ENCODE measurements at regions not wholly inside any gene's neighbourhood (a gene's known extent, or its start where the extent isn't known, plus 50 kb on each side); places are given as distances from the start of the nearest gene placed in this dataset.
"Not testable (repeated sequence)": the region's sequence is repeated elsewhere in the genome, so short reads cannot be mapped to it uniquely, and the experiment has no call there.

DNA sequence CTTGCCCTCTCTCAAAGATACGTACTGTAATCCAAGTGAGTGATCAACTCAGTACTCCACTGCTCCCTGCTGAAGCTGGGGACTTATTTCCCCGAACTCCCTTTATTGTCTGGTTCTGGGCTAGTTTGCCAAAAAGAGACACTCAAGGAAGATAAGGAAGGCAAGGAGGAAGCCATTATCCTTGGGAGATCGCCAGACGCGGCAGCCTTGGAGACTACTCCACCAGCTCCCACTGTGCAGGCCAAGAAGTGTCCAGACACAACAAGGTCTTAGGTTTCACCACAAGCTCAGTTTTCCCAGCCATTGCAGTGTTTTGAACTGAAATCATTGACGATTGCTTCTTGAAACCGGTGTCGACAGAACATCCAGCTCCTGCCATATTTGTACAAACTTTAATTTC is 439.6 kb upstream of the UBE2E3 start:
- no peak for DNase-seq (ENCODE audit: low read depth in 2 of 2)

DNA sequence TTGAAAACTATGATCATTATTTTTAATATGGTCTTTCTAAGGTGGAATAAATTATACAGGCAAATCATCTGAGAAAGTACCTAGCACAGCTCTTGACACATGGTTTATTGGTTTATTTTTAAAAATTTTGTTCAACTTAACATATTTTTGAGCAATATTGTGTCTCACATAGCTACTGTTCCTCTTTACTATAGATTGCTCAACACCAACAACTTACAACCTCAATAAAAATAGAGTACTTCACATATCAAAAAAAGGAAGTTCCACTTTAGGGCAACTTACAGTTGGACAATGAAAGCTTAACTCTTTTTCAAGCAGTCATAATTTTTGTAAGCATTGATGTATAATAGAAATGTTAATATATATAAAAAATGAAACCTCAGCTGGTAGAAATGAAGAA is 440.9 kb upstream of the UBE2E3 start:
- DNase-seq (ENCODE audit: low read depth in 2 of 2), result no peak

DNA sequence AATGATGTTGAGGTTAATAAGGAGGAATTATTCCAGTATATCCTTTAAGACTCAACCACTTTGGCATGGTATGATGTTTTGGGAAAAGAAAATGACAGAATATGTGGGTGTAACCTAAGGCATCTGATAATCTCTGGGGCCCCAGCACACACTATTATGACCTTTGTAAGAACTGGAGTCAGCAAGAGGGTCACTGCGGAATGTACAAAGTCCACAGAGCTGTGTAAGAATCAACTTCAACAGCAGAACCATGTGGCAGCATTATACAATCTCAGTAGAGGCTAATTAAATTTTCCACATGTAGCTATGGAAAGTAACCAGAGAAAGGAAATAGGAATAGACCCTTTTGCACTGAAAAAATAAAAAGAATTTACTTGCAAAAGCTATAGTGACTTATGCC is 445.1 kb upstream of the UBE2E3 start:
- DNase-seq (ENCODE audit: low read depth in 2 of 2), result no peak

DNA sequence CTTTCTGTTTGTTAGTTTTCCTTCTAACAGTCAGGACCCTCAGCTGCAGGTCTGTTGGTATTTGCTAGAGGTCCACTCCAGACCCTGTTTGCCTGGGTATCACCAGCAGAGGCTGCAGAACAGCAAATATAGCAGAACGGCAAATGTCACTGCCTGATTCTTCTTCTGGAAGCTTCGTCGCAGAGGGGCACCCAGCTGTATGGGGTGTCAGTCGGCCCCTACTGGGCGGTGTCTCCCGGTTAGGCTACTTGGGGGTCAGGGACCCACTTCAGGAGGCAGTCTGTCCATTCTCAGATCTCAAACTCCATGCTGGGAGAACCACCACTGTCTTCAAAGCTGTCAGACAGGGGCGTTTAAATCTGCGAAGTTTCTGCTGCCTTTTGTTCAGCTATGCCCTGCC is 448.6 kb upstream of the UBE2E3 start:
- DNase-seq (ENCODE audit: low read depth in 2 of 2), result not testable (repeated sequence)

DNA sequence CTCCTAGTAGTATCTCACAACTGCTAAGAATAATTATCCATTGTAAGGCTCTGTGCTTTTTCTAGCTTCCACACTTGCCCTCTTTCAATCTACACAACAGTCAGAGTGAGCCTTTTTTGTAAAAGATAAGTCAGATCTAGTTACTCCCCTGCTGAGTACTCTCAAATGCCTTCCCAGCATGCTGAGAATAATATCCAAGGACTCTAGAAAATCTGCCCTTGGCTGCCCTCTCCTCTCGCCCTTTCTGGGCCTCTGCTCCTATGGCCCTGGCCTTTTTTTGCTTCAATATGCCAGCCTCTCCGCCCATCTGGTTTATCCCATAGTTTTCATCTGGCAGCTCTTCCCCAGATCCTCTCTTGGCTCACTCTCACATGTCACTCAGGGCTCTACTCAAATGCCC is 455.9 kb upstream of the UBE2E3 start:
- DNase-seq (ENCODE audit: low read depth in 2 of 2), result no peak

DNA sequence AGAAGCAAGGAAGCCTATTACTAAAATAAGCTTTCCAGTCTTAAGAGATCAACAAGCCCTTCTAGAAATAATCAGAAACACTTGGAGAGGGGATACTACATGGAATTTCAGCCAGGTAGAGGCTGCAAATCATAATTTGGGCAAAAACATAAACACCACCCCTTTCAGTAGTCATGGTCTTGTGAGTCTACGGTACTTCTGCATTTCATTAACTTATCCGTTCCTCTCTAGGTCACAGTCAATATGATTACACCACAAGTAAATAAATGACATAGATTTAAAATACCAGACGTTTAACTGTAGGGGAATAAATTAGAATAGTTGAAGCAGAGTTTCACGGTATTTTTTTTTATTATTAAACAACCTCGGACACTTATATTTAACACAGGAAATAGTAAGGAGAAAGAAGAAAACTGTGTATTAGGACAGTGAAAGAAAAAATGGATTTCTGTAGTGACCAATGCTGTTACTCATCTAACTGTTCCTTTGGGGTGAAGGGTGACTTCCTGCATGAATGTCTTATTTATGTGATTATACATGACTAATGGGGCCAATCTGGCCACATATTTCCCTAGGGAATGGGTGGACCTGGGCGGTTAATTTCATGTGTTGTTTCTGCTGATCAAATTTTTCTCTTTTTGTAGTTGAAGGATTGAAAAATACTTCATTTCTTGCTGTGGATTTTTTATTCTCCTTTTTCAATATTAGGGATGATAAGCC is 456.6 kb upstream of the UBE2E3 start:
- no peak for DNase-seq (ENCODE audit: low read depth in 2 of 2)

DNA sequence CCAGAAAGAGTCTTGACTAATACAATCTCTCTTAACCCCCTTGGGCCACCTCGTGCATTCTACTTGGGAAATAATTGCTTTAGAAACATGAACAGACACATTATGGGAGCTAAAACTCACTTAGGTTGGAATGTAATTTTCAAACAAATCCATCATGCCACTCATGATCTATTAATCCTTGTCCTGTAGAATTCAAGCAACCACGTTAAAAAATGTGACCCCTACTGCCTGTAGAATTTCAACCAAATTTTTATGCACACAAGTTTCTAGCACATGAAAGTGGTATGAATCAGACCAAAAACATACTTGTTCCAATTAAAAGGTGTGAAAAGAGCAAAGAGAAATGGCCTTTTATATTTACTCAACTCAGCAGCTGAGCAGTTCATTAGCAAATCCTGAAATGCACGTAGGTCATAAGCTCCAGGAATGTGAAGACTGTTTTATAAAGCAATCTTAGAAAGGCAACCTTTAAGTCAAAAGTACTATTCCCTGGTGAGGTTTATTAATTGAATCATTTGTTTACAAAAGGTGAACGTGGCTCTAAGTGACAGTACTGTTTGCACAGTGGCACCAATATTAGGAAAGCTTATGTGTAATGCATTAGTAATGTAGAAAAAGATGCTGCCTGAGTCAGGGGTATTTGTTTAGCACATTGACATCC is 459.4 kb upstream of the UBE2E3 start:
- DNase-seq (ENCODE audit: low read depth in 2 of 2), result no peak

DNA sequence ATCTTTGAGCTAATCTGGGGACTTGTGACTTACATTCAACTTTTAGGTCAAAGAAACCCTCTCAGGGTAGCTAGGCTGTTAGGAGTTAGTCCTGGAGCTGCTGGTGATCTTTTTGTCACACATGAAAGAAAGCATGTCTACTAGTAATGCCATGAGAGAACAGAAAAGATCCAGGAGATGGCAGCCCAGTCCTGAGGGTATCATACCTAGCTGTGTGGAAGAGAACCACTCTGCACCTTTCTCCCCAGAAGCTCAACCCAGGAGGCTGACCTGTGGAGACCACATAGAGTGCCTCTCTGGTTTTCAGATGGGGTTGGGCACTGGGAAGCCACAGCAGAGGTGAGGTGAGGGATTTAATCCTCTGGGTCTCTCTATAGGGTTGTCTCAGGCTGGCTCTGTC is 460.2 kb upstream of the UBE2E3 start:
- no peak for DNase-seq (ENCODE audit: low read depth in 2 of 2)

DNA sequence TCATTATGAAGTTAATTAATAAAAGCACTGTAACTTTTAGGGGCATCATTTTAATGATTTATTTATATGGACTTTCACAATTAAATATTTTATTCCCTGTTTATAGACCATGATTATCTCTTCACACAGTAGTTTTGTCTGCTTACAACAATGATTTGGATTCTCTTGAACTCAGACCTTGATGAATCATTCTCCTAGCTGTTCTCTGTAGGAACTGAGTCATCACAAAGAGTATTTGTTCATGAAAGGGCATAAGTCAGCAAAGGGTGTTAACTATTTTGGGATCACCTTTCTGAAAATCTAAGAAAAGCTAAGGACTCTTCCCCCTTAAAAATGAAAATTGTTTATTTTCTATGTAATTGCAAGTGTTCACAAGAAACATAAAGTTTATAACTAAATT is 461.1 kb upstream of the UBE2E3 start:
- no peak for DNase-seq (ENCODE audit: low read depth in 2 of 2)

DNA sequence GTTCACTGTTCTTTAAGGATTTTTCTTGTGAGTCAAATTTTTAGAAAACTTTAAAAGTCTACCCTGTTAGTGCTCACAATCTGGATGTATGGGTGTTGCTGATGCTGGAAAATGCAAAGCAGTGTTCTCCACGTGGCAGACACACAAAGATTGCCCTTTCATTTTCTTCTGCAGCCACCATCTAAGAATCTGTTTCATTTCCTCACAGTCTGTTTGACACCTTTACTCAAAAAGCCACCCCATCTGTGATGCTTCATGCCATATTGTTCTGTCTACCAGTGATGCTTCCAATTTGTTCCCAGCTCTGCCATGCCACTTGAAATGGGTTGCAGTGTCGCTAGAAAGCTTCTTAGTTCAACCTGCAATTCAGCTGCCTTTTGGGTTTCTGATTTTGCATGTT is 464.2 kb upstream of the UBE2E3 start:
- no peak for DNase-seq (ENCODE audit: low read depth in 2 of 2)

DNA sequence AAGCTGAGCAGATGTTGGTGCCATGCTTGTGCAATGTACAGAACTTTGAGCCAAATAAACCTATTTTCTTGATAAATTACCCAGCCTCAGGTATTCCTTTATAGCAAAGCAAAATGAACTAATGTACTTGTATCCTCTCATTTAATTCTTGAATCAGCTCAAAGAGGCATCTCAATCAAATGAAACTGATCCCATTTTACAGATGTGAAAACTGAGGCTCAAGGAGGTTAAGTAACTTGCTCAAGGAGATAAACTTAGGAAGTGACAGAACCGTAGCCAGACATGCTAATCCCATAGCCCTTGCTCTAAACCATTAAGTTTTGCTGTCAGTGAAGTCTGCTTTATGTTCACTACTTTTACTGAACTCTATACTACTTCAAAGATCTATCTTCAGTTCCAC is 467.0 kb upstream of the UBE2E3 start:
- no peak for DNase-seq (ENCODE audit: low read depth in 2 of 2)

DNA sequence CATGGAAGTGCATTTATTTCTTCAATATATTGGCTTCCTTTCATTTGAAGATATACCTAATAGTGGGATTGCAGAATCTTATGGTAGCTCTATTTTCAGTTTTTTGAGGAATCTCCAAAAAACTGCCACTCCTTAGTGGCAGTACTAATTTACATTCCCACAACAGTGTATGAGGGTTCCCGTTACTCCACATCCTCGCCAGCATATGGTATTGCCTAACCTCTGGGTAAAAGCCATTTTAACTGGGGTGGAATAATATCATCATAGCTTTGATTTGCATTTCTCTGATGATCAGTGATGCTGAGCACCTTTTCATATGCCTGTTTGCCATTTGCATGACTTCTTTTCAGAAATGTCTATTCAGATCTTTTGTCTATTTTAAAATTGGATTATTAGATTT is 471.9 kb upstream of the UBE2E3 start:
- no peak for DNase-seq (ENCODE audit: low read depth in 2 of 2)

DNA sequence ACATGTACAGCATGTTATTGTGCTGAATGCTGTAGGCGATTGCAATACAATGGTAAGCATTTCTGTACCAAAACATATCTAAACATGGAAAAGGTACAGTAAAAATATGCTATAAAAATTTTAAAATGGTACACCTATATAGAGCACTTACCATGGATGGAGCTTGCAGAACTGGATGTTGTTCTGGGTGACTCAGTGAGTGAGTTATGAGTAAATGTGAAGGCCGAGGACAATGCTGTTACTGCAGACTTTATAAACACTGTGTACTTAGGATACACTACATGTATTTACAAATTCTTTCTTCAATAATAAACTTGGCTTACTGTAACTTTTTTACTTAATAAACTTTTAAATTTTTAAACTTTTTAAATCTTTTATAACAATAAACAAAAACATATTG is 473.4 kb upstream of the UBE2E3 start:
- no peak for DNase-seq (ENCODE audit: low read depth in 2 of 2)

DNA sequence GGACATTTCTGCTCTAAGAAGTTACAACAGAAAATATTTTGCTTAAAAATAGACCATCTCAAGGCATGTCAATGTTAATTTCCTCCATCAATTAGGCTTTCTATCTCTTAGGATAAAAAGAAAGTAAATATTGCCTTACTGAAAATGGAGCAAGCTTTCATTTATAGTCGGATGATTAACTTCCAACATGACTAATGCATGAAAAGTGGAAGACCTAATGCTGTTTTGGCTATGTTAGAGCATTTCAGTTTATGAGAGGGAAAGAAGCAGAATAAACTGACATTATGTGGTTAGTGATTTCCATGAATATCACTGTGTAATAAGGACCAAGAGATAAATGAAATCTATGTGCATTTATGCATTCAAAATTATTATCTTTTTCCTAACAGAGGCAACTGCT is 475.2 kb upstream of the UBE2E3 start:
- DNase-seq (ENCODE audit: low read depth in 2 of 2), result no peak

DNA sequence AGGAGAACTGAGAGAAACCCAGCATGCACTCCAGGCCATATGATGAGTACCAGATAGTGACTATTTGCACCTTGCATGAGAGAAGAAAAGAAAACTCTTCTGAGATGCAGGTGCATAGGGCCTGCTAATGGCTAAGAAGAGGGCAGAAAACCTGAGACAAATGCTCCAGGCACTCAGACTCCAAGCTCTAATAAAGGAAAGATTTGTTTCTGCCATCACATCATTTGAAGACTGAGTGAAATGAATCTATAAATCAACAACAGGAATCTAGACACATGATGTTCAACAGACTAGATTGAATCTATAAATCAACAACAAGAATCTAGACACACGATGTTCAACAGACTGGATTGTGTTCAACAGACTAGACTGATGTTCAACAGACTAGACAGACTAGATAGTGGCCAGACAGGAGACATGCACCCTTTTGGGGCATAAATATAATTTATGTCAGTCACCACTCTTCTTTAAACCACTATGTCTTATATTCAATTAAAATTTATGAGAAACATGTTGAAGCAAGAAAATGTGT is 482.7 kb upstream of the UBE2E3 start:
- no peak for DNase-seq (ENCODE audit: low read depth in 2 of 2)

DNA sequence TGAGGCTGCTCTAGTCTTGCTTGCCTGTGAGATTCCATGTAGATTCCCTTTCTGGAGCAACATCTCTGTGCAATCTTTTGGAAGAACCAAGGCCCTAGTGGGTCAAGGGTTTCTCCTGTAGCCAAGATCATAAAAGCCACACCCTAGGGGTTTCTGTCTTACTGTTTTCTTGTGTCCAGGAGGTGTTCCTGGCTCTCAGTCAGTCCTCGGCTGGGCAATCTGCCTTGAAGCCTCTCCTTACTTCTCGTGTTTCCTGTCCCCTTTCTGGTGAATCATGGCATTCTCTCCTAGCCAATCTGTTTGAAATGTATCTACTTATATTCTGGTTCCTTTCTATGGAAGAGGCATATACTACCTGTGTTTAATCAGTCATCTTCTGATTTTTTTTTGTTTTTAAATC is 484.8 kb upstream of the UBE2E3 start:
- DNase-seq (ENCODE audit: low read depth in 2 of 2), result no peak

DNA sequence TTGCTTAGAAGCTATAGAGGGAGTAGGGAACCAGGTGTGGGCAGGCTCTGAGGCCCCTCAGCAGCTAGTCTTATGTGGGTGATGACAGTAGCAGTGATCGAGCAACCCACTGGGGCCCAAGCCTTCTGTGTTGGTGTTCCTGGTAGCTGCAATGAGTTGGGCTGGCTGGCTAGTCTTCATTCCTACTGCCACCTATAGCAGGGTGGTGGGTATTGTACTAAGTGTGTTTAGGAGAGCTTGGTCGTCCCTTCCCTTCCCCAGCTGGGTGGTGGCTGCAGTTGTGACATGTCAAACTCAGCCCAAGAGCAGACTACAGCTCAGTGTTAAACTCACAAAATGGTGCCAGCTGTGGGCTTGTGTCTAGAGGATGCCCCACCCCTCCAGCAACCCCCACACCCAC is 486.1 kb upstream of the UBE2E3 start:
- no peak for DNase-seq (ENCODE audit: low read depth in 2 of 2)

DNA sequence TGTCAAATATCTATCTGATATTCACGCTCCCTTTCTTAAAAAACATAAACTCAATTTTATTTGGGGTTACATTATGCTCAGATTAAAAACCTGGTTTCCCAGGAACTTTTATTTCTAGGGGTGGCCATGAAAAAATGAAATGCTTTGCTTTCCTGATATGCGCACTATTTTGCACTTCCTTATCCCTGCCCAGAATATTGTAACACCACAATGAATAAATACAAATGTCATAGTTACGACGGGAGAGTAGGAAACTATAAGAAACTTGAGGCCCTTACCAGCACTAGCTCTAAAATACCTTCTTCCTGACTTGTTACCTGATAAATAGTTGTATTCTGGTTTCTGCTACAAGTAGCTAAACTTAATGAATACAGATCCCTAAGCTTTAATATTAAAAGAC is 475.6 kb upstream of the CWC22 start:
- no peak for DNase-seq (ENCODE audit: low read depth in 2 of 2)

DNA sequence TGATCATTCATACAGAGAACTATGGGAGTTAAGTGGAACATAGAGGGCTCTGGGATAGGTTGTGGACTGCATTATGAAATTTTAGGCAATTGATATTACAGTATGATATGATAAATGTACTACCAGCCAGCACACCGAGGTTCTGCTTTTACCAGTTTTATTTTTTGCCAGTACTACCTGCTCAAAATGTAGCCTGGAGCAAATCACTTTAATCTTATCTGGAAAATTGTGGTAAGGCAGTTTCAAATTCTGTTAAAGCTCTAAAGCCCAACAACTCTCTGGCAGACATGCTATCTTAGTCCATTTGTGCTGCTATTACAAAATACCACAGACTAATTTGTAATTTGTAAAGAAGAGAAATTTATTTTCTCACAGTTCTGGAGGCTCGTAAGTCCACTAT is 474.9 kb upstream of the CWC22 start:
- no peak for DNase-seq (ENCODE audit: low read depth in 2 of 2)

DNA sequence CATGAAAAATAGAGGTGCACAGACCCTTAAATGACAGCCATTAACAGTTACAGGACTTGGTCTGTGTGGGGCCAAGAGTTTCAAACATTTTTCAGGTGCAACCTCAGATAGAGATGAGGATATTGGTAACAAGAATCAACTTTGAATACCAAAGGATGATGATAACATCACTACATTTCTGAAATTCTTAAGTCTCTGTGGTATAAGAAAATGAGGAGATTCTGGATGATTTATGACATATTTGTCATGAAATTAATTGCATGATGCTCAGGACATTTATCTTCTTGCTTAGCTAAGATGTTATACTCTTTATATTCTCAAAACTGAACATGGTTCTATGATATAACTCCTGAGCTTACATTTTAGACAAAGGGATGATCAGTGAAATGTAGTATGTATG is 471.8 kb upstream of the CWC22 start:
- no peak for DNase-seq (ENCODE audit: low read depth in 2 of 2)

DNA sequence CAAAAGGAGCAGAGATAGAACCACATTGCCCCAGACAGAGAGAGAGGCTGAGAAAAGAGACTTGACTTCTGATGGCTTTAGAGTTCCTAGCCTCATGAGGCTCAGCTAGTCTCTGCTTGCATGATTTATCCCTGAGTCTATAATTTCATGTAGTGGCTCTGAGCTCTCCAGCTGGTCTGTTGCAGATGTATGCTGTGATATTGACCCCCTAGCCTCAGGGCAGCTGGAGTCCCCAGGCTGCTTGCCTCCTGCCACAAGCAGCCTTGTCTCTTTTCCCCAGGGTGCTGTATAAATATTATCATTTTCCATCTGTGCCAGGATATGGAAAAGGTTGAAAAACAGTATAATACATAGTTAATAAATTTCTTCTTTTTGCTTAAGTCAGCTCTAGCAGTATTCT is 467.6 kb upstream of the CWC22 start:
- no peak for DNase-seq (ENCODE audit: low read depth in 2 of 2)

DNA sequence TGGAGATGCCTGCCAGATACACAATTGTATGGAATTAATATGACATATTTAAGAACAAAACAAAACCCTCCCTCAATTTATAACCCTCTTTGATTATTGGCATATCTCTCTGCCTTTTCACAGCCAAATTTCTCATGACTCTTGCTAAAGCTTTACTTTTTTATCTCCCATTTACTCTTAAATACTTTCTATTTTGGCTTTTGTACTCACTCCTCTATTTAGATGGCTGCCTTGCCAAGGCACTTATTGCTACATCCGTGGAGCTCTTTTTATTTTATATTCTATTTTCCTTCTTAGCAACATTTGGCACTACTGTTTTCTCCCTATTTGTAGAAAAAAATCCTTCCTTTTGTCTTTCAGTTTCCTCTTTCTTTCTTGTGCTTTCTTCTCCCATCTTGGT is 466.4 kb upstream of the CWC22 start:
- DNase-seq (ENCODE audit: low read depth in 2 of 2), result no peak

DNA sequence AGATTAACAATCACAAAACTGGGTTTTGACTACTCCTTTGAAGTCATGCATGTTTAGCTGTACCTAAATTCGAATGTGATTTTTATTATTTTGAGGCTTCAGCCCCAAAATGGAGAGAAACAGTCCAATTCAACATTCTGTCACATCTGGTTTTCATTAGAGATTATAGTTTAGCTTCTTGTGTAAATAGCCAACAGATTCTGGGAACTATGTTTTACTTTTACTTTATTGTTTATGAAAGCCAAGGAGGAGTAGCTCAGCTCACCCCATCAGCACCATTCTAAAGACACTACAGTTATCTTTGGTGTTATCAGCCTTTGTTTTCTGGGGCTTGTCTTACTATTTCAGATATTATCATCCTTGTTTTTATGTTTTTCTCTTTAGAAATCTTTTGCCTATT is 465.0 kb upstream of the CWC22 start:
- DNase-seq (ENCODE audit: low read depth in 2 of 2), result no peak

DNA sequence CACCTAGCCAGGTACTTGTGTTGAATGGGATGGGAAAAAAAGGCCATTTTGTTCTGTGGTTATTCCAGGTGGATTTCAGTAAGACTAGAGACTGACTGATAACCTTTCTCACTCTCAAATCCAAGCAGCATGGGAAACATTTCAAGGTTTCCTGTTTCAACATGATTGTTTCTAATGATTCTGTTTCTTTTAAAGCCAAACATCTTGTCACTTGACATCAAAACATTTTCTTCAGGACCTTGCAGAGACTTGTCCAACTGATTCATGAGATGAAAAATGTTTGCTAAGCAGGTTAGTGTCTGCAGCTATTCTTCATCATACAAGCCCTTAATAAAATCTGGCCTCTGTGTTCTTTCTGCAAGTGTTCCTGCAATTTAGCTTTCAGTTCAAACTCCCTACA is 456.5 kb upstream of the CWC22 start:
- no peak for DNase-seq (ENCODE audit: low read depth in 2 of 2)

Measured in stimulated activated CD4-positive, alpha-beta T cell treated with anti-CD3 and anti-CD28 coated beads, Interleukin-1b, Interleukin-23, amount 100 ng/mL, for 1 hour (primary cell).